ENCODE measurements at regions not wholly inside any gene's neighbourhood (a gene's known extent, or its start where the extent isn't known, plus 50 kb on each side); places are given as distances from the start of the nearest gene placed in this dataset.

- Histone ChIP-seq H3K36me3 (no peaks in the 10 kb centered on the region), H3K27me3 (peaks cover 0 to 3% of the 10 kb centered on the region in 2 donors), H3K4me1 (no peaks in the 10 kb centered on the region), H3K27ac (no peak overlapping the region), H3K4me3 (no peak overlapping the region), H3K9me3 (no peaks in the 10 kb centered on the region)
- TF ChIP-seq CTCF (IDR thresholded peaks at IDR 0.05) = no peak
- intact Hi-C loops (cut with DNase I; ENCODE audit: low total_unique reads) = no loop called here
- no peak for DNase-seq
Observed at GRCh38 chr7:51471210-51471980, 154.8 kb upstream of the COBL start.

GRCh38 chr7:51467384-51468017 lies 150.9 kb upstream of the COBL start:
- Histone ChIP-seq H3K4me3 (no peak overlapping the region), H3K4me1 (no peaks in the 10 kb centered on the region), H3K9me3 (no peaks in the 10 kb centered on the region), H3K27me3 (peaks cover 0 to 3% of the 10 kb centered on the region in 2 donors), H3K27ac (no peak overlapping the region), H3K36me3 (no peaks in the 10 kb centered on the region)
- no peak for DNase-seq
- TF ChIP-seq CTCF (IDR thresholded peaks at IDR 0.05) = no peak
- intact Hi-C loops (cut with DNase I; ENCODE audit: low total_unique reads) = no loop called here

GRCh38 chr7:51459809-51460208 lies 143.2 kb upstream of the COBL start:
- Histone ChIP-seq H3K36me3 (no peaks in the 10 kb centered on the region), H3K4me1 (no peaks in the 10 kb centered on the region), H3K27me3 (no peaks in the 10 kb centered on the region), H3K27ac (no peak overlapping the region), H3K9me3 (no peaks in the 10 kb centered on the region), H3K4me3 (no peak overlapping the region)
- no peak for TF ChIP-seq CTCF (IDR thresholded peaks at IDR 0.05)
- intact Hi-C loops (cut with DNase I; ENCODE audit: low total_unique reads) = no loop called here
- DNase-seq = no peak

GRCh38 chr7:51458693-51459092 lies 142.1 kb upstream of the COBL start:
- DNase-seq = no peak
- intact Hi-C loops (cut with DNase I; ENCODE audit: low total_unique reads) = no loop called here
- Histone ChIP-seq H3K4me3 (no peak overlapping the region), H3K9me3 (no peaks in the 10 kb centered on the region), H3K4me1 (no peaks in the 10 kb centered on the region), H3K27me3 (no peaks in the 10 kb centered on the region), H3K36me3 (no peaks in the 10 kb centered on the region), H3K27ac (no peak overlapping the region)
- TF ChIP-seq CTCF (IDR thresholded peaks at IDR 0.05) = no peak

- no peak for TF ChIP-seq CTCF (IDR thresholded peaks at IDR 0.05)
- Histone ChIP-seq H3K4me3 (no peak overlapping the region), H3K9me3 (no peaks in the 10 kb centered on the region), H3K27ac (no peak overlapping the region), H3K4me1 (no peaks in the 10 kb centered on the region), H3K36me3 (no peaks in the 10 kb centered on the region), H3K27me3 (no peaks in the 10 kb centered on the region)
- no peak for DNase-seq
- intact Hi-C loops (cut with DNase I; ENCODE audit: low total_unique reads) = no loop called here
Observed at GRCh38 chr7:51457079-51457478, 140.5 kb upstream of the COBL start.

All from tibial artery (tissue), 4 donors.